ENCODE measurements at regions not wholly inside any gene's neighbourhood (a gene's known extent, or its start where the extent isn't known, plus 50 kb on each side); places are given as distances from the start of the nearest gene placed in this dataset.

- Histone ChIP-seq H3F3A (ENCODE audit: insufficient read depth) (no peaks in the 10 kb centered on the region), H3K9ac (ENCODE audit: low read length) (no peak overlapping the region), H3K27ac (ENCODE audit: low read depth, low read length) (no peak overlapping the region), H3K4me3 (ENCODE audit: insufficient read depth, low read length, poor library complexity, severe bottlenecking) (no peak overlapping the region), H4K20me1 (ENCODE audit: low read depth, low read length) (no peaks in the 10 kb centered on the region), H2AFZ (ENCODE audit: low read depth, low read length, severe bottlenecking) (no peak overlapping the region), H3K79me2 (ENCODE audit: insufficient read depth, low read length) (no peaks in the 10 kb centered on the region), H3K9me3 (ENCODE audit: insufficient read depth, low read length) (no peaks in the 10 kb centered on the region), H3K4me2 (ENCODE audit: low read depth, low read length, poor library complexity, severe bottlenecking) (no peak overlapping the region), H3K9me2 (replicated peaks; ENCODE audit: insufficient read depth, low read length) (no peaks in the 10 kb centered on the region), H3K36me3 (ENCODE audit: low read length) (no peaks in the 10 kb centered on the region), H3K27me3 (ENCODE audit: low read length) (no peaks in the 10 kb centered on the region)
- TF ChIP-seq EZH2phosphoT487 (conservative IDR thresholded peaks at IDR 0.05; ENCODE audit: low read length): no peak
- TF ChIP-seq, protein P1, sequence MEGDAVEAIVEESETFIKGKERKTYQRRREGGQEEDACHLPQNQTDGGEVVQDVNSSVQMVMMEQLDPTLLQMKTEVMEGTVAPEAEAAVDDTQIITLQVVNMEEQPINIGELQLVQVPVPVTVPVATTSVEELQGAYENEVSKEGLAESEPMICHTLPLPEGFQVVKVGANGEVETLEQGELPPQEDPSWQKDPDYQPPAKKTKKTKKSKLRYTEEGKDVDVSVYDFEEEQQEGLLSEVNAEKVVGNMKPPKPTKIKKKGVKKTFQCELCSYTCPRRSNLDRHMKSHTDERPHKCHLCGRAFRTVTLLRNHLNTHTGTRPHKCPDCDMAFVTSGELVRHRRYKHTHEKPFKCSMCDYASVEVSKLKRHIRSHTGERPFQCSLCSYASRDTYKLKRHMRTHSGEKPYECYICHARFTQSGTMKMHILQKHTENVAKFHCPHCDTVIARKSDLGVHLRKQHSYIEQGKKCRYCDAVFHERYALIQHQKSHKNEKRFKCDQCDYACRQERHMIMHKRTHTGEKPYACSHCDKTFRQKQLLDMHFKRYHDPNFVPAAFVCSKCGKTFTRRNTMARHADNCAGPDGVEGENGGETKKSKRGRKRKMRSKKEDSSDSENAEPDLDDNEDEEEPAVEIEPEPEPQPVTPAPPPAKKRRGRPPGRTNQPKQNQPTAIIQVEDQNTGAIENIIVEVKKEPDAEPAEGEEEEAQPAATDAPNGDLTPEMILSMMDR (IDR thresholded peaks at IDR 0.05; ENCODE audit: insufficient read depth, low read length, poor library complexity, severe bottlenecking): no peak
Measured at GRCh38 chr10:2117641-2118040, 380.3 kb upstream of the ADARB2 start.

DNA sequence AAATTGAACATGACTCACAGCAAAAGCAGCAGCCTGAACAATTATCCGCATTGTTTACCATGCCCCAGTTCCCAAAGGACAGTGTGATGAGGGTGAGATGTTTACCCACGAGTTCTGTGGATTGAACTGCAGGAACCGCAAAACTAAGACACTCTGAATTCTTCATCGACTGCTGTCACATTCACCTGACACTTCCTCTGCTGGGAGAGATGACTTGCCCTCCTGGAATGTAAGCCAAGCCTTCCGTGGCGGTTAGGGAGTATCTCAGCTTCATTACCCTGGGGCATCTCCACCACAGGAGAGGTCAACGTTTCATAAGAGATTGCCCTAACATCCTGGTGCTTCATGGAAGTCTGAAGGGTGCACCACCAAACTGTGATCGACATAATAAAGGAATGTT, 374.6 kb upstream of the ADARB2 start:
- Histone ChIP-seq H3K79me2 (ENCODE audit: insufficient read depth, low read length) (no peaks in the 10 kb centered on the region), H3F3A (ENCODE audit: insufficient read depth) (no peaks in the 10 kb centered on the region), H3K4me3 (ENCODE audit: insufficient read depth, low read length, poor library complexity, severe bottlenecking) (no peak overlapping the region), H3K9me3 (ENCODE audit: insufficient read depth, low read length) (no peaks in the 10 kb centered on the region), H3K9me2 (replicated peaks; ENCODE audit: insufficient read depth, low read length) (no peaks in the 10 kb centered on the region), H3K4me2 (ENCODE audit: low read depth, low read length, poor library complexity, severe bottlenecking) (no peak overlapping the region), H3K36me3 (ENCODE audit: low read length) (no peaks in the 10 kb centered on the region), H4K20me1 (ENCODE audit: low read depth, low read length) (no peaks in the 10 kb centered on the region), H3K27me3 (ENCODE audit: low read length) (no peaks in the 10 kb centered on the region), H3K27ac (ENCODE audit: low read depth, low read length) (no peak overlapping the region), H2AFZ (ENCODE audit: low read depth, low read length, severe bottlenecking) (no peak overlapping the region), H3K9ac (ENCODE audit: low read length) (no peak overlapping the region)
- TF ChIP-seq, protein P1 (IDR thresholded peaks at IDR 0.05; ENCODE audit: insufficient read depth, low read length, poor library complexity, severe bottlenecking): no peak
- TF ChIP-seq EZH2phosphoT487 (conservative IDR thresholded peaks at IDR 0.05; ENCODE audit: low read length): no peak

GRCh38 chr10:2108496-2108895, 371.2 kb upstream of the ADARB2 start:
- H3K9me3 ChIP-seq (ENCODE audit: insufficient read depth, low read length): no peaks in the 10 kb centered on the region
- H3K4me3 ChIP-seq (ENCODE audit: insufficient read depth, low read length, poor library complexity, severe bottlenecking): no peak overlapping the region
- no peak overlapping the region for H2AFZ ChIP-seq (ENCODE audit: low read depth, low read length, severe bottlenecking)
- H3K9ac ChIP-seq (ENCODE audit: low read length): no peak overlapping the region
- H3K79me2 ChIP-seq (ENCODE audit: insufficient read depth, low read length): no peaks in the 10 kb centered on the region
- no peaks in the 10 kb centered on the region for H4K20me1 ChIP-seq (ENCODE audit: low read depth, low read length)
- no peaks in the 10 kb centered on the region for H3K27me3 ChIP-seq (ENCODE audit: low read length)
- H3K27ac ChIP-seq (ENCODE audit: low read depth, low read length): no peak overlapping the region
- no peaks in the 10 kb centered on the region for H3K9me2 ChIP-seq (replicated peaks; ENCODE audit: insufficient read depth, low read length)
- no peak overlapping the region for H3K4me2 ChIP-seq (ENCODE audit: low read depth, low read length, poor library complexity, severe bottlenecking)
- TF ChIP-seq, protein P1 (IDR thresholded peaks at IDR 0.05; ENCODE audit: insufficient read depth, low read length, poor library complexity, severe bottlenecking): no peak
- no peak for TF ChIP-seq EZH2phosphoT487 (conservative IDR thresholded peaks at IDR 0.05; ENCODE audit: low read length)
- H3K36me3 ChIP-seq (ENCODE audit: low read length): no peaks in the 10 kb centered on the region
- no peaks in the 10 kb centered on the region for H3F3A ChIP-seq (ENCODE audit: insufficient read depth)

Measured in SU-DHL-6 (cell line).